ENCODE measurements at regions not wholly inside any gene's neighbourhood (a gene's known extent, or its start where the extent isn't known, plus 50 kb on each side); places are given as distances from the start of the nearest gene placed in this dataset.
"Not testable (repeated sequence)": the region's sequence is repeated elsewhere in the genome, so short reads cannot be mapped to it uniquely, and the experiment has no call there.

DNA sequence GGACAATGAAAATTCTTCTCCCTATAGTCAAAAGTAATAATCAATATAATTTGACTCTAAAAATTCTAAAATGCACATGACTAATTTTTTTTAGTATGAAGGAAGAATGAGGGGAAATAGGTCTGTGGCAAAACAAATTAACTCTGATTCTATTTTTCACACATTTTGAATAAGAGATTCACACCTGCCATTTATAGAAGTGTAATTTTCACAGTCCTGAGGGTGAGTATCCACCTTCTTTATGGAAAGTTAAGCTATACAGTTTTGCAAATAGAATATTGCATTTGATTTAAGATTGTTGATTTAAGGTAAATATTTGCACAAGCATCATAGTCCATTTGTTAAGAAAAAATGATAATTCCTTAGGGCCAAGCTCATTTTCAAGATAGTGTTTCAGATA lies 417.7 kb downstream of the CHSY3 start:
- no peak for DNase-seq (ENCODE audit: low spot score)
- in situ Hi-C loops (cut with HindIII; ENCODE audit: low sequenced_read_pairs) = no loop called here

DNA sequence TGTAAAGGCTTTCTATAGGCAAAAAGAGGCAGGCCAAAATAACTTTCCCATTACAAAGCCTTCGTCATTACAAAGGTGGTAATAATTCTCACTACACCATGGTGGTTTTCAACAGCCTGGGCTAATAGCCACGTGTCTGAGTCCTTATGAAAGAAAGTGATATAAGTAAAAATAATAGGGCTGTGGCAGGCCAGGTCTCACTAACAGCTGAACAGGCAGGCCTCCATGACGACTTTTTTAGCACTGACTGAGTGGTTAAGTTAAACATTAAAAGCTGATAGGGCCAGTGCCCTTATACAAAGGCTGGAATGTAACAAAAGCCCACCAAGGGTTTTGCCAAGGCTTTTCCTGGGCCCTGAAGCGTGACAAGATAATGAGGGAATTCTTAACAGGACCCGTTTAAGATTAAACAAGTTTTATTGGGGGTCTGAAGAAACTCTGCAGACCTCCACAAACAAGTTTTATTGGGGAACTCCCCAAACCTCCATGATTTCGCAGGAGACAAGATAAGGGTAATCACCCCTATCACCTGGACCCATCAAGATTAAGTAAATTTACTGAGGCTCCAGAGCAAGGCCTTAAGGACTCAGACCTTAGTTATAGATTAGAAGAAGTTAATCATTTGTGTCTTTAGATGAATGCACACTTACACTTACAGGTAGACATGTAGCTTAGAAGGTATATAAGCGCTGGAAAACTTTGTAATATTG lies 412.9 kb downstream of the CHSY3 start:
- no peak for DNase-seq (ENCODE audit: low spot score)
- in situ Hi-C loops (cut with HindIII; ENCODE audit: low sequenced_read_pairs) = no loop called here

DNA sequence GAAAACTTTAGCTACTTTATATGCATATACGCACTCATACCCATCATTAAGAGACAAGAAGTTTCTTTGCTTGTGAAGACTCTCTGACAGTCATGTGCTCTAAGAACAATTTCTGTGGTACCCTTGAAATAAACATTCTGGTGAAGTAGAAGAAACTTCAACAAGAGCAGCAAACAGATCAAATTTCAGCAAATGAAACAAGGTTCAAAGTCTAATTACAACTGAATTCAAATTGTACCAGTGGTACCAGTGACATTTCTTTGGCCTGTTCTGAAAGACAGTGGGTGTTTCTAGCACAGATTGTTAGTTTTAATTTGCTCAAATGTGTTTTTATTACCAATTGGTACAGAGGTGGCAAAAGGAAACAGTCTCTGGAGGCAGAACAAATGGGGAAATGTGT lies 391.0 kb downstream of the CHSY3 start:
- DNase-seq (ENCODE audit: low spot score) = no peak
- in situ Hi-C loops (cut with HindIII; ENCODE audit: low sequenced_read_pairs) = no loop called here

DNA sequence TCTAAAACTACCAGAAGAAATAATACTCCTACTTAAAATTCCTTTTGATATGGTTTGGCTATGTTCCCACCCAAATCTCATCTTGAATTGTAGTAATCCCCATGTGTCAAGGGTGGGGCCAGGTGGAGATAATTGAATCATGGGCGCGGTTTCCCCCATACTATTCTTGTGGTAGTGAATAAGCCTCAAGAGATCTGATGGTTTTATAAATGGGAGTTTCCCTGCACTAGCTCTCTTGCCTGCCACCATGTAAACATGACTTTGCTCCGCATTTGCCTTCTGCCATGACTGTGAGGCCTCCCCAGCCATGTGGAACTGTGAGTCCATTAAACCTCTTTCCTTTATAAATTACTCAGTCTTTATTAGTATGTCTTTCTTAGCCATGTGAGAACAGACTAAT lies 390.5 kb downstream of the CHSY3 start:
- DNase-seq (ENCODE audit: low spot score); in situ Hi-C loops (cut with HindIII; ENCODE audit: low sequenced_read_pairs): not testable (repeated sequence)

DNA sequence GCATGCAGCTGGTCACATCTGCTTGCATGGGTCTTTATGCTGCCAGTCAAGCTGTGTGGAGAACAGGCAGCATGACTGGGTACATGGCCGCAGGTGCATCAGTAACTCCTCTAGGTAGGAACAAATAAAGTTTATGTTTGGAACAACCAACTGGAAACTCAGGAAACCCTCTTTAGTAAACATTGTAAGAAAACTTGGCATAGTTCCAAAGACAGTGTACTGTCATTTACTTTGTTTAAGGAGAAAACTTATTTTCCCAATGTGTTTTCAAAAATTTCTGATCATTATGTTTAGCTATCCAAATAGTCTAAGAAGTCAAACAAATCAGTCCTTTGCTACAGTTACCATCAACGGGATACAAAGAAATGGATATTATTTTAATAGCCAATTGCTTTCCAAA lies 386.0 kb downstream of the CHSY3 start:
- in situ Hi-C loops (cut with HindIII; ENCODE audit: low sequenced_read_pairs) = no loop called here
- no peak for DNase-seq (ENCODE audit: low spot score)

DNA sequence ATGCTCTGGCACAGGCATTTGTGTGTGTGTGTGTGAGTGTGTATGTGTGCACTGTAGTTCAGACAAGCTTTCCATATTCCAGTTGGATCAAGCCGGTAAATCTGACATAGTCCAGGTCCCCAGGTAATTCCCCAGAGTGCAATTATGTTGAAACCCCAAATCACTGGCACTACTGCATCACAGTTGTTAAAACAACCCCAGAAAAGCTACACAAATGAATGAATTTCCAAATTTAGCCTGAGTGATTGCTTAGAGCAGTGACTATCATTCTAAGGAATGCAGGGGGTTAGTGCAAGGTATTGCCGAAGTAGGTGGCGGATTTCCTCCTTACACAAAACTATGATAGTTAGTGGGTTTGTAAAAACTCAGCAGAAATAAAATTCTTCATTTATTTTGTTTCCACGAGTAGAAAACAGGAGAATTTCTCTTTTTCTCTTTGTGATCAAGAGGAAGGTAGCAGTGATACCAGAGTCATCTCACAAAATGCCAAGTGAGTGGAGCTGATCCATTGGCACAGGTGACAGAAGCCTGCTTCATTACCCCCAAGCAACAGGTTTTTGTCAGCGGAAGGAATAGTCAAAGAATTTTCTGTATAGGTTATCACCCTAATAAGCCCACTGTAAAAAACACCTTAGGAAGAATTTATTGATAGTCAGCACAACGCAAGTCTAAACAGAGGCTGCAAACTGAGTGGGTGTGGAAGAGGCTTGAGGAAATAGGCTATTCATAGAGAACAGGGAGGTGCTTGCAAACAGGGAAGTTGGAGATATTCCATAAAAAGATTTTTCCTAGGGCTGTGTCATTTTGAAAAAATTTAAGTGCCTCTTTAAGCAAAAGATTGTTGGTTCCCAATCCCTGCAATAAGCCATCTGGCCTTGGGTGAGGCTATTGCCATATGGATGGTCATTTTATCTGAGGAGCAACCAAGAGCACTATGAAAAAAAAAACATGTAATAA lies 385.1 kb downstream of the CHSY3 start:
- in situ Hi-C loops (cut with HindIII; ENCODE audit: low sequenced_read_pairs) = no loop called here
- no peak for DNase-seq (ENCODE audit: low spot score)

DNA sequence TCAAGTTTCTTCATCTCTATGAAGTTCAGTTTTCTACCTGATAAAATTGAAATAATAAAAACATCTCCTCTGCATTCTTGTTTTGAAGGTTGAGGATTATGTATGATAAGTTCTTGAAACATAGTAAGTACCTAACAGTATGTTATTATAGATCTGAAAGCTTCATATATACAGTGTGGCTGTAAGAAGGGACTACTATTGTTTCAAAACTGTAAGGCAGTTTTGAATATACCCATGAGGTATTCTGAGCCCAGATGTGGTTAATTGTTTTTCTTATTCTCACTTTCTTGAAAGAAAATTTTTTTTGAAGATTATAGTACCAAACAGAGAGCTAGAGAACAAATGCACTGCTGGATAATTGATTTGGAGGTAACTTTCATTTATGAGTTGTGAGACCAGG lies 383.2 kb downstream of the CHSY3 start:
- in situ Hi-C loops (cut with HindIII; ENCODE audit: low sequenced_read_pairs) = no loop called here
- no peak for DNase-seq (ENCODE audit: low spot score)

DNA sequence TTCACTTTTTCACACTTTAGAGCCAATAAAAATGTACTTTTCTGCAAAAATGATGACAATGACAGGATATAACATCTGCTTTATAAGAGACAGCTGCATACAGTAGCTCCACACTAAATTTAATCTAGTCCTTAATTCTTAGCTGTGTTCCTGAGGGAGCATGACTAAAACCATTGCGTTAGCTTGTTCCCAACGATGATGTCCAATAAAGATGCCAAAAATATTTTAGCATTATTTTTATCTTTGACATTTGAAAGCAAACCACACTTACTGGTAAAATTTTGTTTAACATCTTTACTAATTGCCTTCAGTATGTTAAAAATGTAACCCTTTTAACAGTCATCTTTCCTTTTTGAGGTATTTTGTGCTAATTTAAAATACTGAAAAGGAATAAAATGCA lies 382.7 kb downstream of the CHSY3 start:
- in situ Hi-C loops (cut with HindIII; ENCODE audit: low sequenced_read_pairs) = no loop called here
- no peak for DNase-seq (ENCODE audit: low spot score)

DNA sequence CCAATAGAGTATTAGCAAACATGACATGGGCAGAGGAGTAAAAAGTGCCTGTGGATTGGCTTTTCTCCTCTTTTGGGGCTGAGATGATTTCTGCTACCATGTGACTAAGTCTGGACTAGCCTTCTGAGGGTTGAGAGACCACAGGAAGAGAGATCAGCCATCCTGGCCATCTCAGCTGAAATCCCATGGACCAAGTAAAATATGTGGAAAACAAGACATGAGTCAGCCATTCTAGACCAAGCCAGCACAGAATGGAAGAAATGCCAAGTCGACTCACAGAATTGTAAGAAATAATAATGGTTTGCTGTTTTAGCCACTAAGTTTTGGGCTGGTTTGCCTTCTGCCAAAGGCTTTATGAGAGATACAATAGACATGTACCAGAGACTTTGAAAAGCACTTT lies 377.8 kb downstream of the CHSY3 start:
- no peak for DNase-seq (ENCODE audit: low spot score)
- in situ Hi-C loops (cut with HindIII; ENCODE audit: low sequenced_read_pairs) = no loop called here

DNA sequence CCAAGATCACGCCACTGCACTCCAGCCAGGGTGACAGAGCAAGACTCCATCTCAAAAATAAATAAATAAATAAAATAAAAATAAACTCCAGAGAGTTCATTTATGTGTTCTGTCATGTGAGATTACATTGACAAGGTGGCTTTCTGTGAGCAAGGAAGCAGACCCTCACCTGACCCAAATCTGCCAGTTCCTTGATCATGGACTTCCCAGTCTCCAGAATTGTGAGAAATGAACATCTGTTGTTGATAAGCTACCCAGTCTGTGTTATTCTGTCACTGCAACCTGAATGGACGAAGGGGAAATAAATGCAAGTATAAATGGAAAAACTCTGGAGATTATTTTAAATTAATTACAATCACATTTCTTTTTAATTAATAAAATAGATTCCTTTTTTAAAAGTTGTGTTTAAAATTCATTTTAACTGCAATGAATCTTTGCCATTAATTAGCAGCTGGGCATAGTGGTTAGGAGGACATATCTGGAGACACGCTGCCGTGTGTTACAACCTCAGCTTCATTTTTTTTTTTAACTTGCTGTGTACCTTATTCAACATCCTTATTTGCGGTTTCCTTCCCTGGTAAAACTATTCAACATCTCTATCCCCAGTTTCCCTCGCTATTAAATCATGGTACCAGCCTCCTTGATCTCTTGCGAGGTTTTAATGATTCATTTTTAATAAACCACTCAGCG lies 376.4 kb downstream of the CHSY3 start:
- in situ Hi-C loops (cut with HindIII; ENCODE audit: low sequenced_read_pairs) = no loop called here
- no peak for DNase-seq (ENCODE audit: low spot score)

DNA sequence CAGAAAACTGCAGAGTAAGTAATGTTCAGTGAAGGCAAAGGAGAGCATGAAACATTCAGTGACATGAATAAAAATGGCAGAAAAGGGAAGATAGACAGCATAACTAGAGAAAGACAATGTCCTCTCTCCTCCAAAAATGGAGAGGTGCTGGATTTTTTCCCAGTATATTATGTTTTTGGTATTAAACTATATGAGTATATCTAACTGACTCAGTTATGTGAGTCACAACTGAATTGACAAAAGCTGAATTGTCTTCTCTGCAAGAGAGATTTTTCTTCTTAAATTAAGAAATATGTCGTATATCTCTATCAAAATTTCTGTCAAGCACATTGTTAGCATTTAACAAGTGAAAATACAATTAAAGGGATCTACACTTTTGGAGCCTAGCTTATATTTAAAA lies 375.1 kb downstream of the CHSY3 start:
- no peak for DNase-seq (ENCODE audit: low spot score)
- in situ Hi-C loops (cut with HindIII; ENCODE audit: low sequenced_read_pairs) = no loop called here

DNA sequence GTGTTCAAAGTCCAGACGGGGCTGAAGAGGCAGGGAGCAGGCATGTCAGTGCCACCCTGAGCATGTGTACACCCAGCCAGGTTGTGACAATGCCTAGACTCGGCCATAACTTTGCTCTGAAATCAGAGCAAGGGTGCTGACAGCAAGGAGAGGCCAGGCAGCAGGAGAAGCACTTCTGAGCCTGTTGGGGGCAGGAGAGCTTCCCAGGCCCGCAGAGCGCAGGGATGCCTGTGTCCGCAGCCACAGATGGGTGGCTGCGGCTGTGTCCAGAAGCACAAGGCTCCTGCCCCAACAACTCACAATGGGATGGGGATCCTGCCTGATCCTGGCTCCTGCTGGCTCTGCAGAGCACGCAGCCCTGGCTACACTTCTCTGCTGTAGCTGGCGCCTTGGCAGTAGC lies 373.9 kb downstream of the CHSY3 start:
- DNase-seq (ENCODE audit: low spot score) = no peak

DNA sequence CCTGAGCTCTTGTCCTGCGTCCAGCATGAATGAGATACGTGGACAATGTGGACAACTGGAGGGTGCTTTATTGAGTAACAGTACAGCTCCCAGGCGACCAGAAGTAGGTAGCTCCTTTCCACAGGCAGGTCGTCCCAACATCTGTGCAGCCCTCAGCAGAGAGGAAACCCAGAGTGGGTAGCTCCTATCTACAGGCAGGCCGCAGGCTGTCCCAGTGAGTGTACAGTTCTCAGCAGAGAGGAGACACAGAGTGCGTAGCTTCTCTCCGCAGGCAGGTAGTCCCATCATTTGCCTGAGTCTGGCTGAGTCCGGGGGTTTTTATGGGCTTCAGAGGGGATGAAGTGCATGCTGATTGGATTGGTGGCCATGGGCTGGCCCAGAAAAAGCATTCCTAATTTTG lies 373.3 kb downstream of the CHSY3 start:
- in situ Hi-C loops (cut with HindIII; ENCODE audit: low sequenced_read_pairs) = no loop called here
- DNase-seq (ENCODE audit: low spot score) = no peak

More for the DNA sequence above, 373.9 kb downstream of the CHSY3 start:
- in situ Hi-C loops (cut with HindIII; ENCODE audit: low sequenced_read_pairs) = no loop called here

DNA sequence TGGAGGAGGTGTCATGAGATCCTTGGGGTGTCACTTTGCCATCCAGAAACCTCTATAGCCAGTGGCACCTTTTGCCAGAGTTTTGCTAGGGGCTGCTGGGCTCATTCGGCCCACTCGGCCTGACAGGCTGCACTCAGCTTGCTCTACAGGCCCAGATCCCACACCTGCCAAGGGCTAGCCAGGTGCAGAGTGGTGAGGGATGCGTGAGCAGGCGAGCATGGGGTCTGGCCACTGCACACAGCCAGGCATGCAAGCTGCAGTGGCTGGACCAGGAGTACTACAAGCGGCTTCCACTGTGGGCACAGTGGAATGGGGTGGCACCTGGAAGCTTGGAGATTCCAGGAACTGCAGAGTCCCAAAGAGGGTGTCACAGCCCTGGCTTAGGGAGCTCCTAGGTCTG lies 372.7 kb downstream of the CHSY3 start:
- DNase-seq (ENCODE audit: low spot score) = no peak
- in situ Hi-C loops (cut with HindIII; ENCODE audit: low sequenced_read_pairs) = no loop called here

DNA sequence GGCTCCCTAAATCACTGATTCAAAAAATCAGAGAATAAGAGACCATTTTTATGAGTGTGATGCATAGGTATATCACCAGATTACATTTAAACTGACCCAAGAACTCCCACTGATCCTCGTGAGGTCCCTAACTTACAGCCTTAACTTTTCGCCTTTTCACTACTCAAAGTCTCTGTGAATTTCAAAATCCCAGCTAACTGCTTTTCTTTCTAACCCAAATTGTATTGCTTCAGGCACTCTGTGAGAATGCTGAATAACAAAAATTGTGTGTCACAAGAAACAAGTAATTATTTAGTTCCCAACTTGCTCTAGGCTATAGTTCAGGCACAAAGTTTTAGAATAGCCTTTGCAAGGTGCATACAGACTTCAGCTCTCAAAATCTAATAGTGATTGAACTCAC lies 368.6 kb downstream of the CHSY3 start:
- in situ Hi-C loops (cut with HindIII; ENCODE audit: low sequenced_read_pairs) = no loop called here
- no peak for DNase-seq (ENCODE audit: low spot score)

DNA sequence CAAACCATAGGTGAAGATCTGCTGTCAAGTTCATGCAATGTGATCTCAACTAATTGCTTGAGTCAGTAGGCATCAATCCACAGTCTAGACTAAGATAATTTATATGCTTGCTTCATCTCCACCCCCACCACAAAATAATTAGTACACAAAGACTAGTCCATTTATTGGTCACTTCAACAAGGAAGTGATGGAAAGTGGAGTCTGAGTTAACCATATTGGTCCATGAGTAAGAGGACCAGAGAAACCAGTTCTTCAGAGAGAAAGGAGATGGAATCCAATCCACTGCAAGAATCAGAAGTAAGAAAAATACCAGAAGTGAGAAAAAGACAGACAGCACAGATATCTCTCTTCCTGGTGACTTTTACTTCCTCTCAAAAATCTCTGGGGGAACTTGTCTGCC lies 366.5 kb downstream of the CHSY3 start:
- DNase-seq (ENCODE audit: low spot score) = no peak
- in situ Hi-C loops (cut with HindIII; ENCODE audit: low sequenced_read_pairs) = no loop called here

DNA sequence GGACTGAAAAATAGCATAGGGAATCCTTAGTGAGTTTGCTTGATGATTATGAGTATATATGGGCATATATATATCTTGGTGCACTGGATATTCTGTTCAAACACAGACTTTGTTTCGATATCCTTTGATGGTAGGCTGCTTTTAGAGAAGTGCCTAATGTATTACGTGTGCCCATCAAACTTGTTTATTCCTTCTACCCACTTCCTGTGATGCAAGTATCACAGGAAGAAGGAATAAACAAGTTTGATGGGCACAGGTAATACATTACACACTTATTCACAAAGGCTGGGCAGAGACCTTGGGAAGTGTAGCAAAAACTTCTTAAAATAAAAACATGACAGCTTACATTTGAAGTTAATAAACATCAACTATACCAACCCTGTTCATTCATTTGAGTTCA lies 364.2 kb downstream of the CHSY3 start:
- DNase-seq (ENCODE audit: low spot score) = no peak
- in situ Hi-C loops (cut with HindIII; ENCODE audit: low sequenced_read_pairs) = no loop called here

DNA sequence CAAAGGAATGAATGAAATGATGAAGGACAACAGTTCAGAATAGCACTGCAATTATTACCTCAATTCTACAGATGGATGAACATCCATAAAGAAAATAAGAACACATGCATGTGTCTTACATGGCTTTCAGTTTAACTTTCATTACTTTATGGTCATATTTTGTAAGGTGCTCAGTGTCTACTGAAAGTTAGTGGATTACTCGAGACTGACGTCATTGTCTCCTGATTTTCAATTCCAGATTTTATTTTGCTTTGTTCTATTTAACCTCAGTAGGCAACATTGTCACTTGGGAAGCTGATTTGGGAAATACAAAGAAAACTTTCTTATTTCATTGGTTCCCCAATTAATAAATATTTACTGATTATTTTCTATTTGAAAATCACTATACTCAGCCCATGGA lies 363.7 kb downstream of the CHSY3 start:
- DNase-seq (ENCODE audit: low spot score) = no peak
- in situ Hi-C loops (cut with HindIII; ENCODE audit: low sequenced_read_pairs) = no loop called here

DNA sequence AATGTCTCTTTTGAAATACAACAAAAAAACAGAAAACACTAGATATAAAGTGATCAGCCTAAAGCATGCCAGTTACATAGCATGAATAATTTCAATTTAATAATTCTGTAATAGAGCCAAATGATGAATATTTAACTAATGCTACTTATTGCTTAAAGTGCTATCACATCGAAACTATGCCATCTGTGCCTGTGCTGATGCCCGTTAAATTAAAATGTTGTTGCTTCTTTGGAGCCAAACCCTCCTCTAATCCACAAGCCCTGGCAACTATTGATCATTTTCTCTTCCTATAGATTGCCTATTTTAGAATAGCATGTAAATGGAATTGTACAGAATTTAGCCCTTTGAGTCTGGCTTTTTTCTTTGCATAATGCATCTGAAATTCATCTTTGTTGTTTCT lies 356.2 kb downstream of the CHSY3 start:
- DNase-seq (ENCODE audit: low spot score) = no peak
- in situ Hi-C loops (cut with HindIII; ENCODE audit: low sequenced_read_pairs) = no loop called here

DNA sequence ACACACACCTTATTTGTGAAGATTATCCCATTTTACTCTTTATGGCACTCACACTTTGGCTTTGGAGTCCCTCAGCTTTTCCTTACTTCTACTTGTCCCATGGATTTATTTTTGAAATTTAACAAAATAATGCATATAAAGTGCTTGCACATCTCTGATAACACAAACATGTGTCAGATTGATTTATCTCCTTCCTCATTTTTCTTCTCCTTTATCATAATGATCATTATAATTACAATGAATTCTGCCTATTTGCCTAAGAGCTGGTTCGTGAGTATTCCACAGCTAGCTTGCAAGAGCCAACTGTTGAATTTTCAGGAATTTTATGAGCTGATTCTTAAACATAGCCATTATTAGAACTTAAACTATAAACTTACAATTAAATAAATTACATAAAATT lies 347.7 kb downstream of the CHSY3 start:
- DNase-seq (ENCODE audit: low spot score) = no peak

More for the DNA sequence above, 347.7 kb downstream of the CHSY3 start:
- in situ Hi-C loops (cut with HindIII; ENCODE audit: low sequenced_read_pairs) = no loop called here

Measured in G401 (cell line).